ENCODE measurements at regions not wholly inside any gene's neighbourhood (a gene's known extent, or its start where the extent isn't known, plus 50 kb on each side); places are given as distances from the start of the nearest gene placed in this dataset.

DNA sequence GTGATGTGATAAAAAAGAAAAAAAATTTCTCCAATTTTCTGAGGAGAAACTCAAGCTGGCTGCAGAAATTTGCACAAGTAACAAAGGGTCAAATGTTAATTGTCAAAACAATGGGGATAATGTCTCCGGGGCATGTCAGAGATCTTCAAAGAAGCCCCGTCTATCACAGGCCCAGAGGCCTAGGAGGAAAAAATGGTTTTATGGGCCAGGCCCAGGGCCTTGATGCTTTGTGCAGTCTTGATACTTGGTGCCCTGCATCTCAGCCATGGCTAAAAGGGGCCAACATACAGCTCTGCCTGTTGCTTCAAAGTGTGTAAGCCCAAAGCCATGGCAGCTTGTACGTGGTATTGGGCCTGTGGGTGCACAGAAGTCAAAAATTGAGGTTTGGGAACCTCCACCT, 961.0 kb downstream of the FAM133A start:
- no peak for TF ChIP-seq POLR2A (IDR thresholded peaks at IDR 0.05; ENCODE audit: low read length)
- no peak for TF ChIP-seq GATA1 (IDR thresholded peaks at IDR 0.05; ENCODE audit: low read depth, low read length)

All from erythroblast (primary cell).